ENCODE measurements at regions not wholly inside any gene's neighbourhood (a gene's known extent, or its start where the extent isn't known, plus 50 kb on each side); places are given as distances from the start of the nearest gene placed in this dataset.

DNA sequence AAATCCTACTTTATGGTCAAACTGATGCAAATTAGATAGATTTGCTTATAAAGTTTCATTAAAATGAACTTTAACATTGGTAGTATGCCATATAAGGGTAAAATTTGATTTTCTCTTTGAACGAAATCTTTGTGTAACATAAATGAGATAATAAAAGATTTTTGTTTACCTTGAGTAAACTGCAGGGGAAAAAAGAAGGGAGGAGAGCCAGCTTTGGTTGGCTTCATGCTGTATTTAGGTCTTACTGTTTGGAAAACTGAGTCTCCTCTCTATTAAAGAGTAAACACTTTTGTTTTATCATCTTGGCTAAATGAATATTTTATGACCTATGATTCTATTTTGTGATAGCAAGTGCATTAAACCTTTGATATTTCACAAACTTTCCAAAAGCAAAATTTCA lies 267.6 kb downstream of the IPO8 start:
- no peak for DNase-seq

DNA sequence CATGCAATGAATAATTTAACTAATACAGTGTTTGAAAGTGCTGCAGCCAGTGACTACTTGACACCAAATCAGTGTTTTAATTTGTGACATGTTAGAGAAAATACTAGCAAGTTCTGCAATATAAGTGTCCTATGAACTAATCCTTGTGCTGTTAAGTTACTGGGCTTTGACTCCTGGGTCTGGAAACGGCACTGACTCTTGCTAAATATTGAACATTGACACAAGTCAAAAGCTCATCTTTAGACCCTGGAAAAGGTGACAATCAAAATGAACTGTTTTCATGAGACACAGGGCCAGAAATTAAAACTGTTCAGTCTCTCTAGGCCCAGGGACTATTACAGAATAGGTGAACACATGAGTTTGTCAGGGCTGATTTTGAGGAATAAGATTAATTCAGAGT lies 268.1 kb downstream of the IPO8 start:
- DNase-seq, result no peak

DNA sequence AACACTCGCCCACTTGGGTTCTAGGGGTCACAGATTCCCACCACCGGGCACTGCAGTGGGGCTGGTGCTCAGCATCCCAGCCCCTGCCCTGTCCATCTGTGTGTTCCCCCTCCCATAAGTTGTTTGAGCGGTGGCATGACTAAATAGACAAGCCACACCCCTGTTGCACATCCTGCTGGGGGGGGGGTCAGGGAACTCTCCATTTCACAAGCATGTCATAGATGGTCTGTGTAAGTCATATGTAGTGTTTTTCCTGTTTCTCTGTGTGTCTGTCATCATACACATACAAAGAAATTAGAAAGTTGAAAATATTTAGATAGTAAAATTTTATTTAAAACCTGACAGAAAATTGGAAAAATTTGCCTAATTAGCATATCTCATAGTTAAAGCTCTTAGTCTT lies 270.2 kb downstream of the IPO8 start:
- DNase-seq, result no peak

- no peak for DNase-seq
These were observed 272.3 kb downstream of the IPO8 start for GRCh38 chr12:30423330-30423729.

DNA sequence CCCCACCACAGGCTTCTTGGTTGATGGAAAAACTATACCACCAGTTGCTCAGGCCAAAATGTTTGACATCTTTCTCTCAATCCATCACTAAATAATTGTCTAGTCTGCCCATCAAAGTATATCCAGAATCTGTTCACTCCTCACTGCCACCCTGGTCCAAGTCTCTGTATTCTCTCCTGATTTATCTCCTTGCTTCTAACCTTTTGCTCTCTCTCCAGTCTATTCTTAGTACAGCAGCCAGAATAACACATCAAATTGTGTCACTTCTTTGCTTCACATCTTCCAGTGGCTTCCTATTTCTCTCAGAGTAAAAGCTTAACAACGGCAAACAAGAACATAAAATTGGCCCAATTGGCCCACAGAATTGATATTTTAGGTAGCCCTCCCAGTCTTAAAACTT lies 272.8 kb downstream of the IPO8 start:
- DNase-seq, result no peak

DNA sequence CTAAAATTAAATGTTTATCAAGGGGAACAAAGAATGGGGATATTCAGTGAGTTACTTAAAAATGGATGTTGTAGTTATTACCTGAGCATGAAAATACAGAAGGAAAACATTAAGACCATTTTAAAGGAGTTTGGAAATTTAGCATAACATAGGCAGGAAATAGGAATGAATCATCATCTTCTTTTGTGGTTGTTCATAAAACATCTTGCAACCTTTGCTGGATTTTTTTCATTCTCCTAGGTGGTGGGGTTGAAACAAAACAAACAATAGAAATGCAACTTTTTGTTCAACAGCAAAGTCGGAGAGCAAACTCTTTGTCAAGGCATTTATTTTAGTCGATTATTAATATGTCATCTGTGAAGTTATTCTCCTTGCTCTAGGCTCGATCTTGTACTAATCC lies 275.1 kb downstream of the IPO8 start:
- no peak for DNase-seq

DNA sequence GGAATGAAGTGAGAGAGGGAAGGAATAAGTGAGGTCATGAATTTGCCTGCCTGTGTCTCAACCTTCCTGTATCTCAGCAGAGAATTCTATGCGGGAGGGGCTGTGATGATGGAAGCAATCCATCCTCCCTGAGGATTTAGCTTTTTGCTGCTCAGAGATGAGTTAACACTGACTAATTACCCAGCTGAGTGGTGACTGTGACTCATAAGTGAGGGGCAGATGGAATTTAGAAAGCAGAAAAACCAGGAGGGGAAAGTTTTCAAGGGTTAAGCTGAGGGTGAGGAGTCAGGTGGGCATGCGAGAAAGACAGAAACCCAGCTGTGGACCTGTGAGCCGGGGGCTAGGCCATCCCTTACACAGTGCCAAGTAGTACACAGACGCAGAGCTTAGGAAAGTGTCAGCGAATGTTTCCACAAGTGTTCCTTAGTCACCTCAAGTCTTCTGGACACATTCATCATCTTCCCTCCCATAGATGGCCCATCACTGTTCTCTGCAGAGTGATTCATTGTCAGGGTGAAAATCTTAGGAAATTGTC lies 277.9 kb downstream of the IPO8 start:
- DNase-seq, result no peak

- DNase-seq, result no peak
These were observed 279.0 kb downstream of the IPO8 start for GRCh38 chr12:30416631-30417030.

- no peak for DNase-seq
These were observed 279.9 kb downstream of the IPO8 start for GRCh38 chr12:30415777-30416176.

DNA sequence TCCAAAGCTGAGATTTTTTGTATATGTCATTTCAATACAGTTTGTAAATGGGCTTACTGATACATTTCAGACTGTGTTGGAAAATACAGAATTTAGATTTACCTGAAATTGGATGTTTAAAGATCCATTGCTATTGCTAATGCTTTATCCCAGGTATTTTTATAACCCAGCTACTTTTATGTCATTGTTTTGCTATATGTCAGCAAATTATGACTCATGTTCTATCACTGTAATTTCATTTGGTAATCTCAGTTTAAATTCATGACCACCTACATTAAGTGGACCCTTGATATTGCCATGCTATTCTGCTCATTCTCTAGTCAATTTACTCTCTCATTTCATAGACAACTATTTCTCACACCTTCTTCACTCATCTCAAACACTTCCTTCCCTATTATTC lies 281.2 kb downstream of the IPO8 start:
- DNase-seq, result no peak

GRCh38 chr12:30400349-30400748 lies 295.3 kb downstream of the IPO8 start:
- DNase-seq, result no peak

- DNase-seq, result no peak
These were observed 295.8 kb downstream of the IPO8 start for GRCh38 chr12:30399859-30400258.

DNA sequence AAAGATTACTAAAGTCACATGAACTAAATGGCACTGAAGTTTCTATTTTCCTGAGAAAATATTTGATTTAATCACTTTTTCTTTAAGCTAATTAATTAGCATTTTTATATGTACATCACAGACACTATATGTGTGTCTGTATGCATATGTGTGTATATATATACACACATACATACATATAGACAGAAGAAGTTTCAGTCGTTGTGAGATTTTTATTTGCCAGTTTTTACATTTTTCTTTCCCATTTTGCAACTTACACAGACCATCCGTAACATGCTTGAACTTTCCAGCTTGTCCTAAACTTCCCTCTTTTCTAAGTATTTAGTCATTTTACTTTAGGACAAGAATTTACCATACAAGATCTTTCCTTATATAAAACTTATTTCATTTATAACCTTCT lies 299.1 kb downstream of the IPO8 start:
- no peak for DNase-seq

DNA sequence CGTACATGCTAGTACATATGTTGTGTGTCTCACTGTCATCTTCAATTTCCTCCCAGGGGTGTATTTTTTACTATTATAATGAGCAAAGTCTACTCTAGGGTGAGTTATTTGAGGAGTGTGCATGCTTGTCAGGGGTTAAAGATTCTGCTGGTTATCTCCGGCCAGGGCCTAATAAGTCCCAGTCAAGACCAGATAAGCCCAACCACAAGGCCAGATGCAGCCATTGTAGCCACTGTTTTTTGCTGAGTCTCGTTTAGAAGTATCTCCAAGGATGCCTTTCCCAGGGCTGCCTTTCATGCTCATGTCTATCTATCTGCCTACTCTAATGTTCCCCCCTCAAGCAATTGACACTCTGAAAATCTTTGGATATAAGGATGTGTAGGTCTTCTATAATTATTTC lies 300.5 kb downstream of the IPO8 start:
- no peak for DNase-seq

DNA sequence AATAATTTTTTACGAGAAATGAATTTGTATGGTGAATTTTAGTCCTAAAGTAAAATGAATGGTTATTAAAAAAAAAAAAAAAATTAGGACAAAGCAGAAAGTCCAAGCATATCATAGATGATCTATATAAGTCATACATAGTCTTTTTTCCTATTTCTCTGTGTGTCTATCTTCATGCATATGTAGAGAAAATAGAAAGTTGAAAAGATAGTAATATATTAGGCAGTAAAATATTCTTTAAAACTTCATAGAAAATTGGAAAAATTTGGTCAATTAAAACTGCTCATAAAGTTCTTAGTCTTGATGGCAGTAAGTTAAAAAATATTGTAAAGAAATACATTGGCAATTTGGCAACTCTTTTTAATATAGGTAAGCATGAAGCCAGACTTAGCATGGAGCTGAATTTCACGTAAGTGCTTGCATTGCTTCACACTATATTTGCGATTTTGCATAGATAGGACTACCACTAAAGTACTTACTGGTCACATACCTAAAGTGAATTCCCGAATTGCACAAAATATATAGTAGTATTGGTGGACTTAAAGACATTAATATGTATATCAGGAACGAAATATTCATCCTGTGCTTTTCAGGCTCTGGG lies 303.8 kb downstream of the IPO8 start:
- no peak for DNase-seq

GRCh38 chr12:30385706-30386105 lies 310.0 kb downstream of the IPO8 start:
- no peak for DNase-seq

DNA sequence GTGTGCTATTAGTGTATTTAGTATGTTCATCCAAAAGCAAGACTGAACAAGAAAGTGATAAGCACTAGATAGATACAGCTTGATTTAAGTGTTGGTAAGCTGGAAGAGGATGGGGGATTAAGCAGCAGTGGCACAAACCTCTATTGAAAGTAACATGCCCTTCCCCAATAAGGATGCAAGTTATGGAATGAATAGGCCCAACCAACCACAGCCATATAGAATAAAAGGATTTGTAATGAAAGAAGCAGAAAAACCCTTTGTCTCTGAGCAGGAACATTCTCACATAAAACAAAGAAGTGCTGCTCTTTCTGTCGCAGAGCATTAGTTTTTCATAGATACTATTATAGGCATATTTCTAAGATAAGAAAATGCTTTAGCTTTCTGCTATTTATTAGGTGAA lies 310.7 kb downstream of the IPO8 start:
- DNase-seq, result no peak

GRCh38 chr12:30378307-30378706 lies 317.4 kb downstream of the IPO8 start:
- no peak for DNase-seq

GRCh38 chr12:30364822-30365221 lies 330.8 kb downstream of the IPO8 start:
- no peak for DNase-seq

DNA sequence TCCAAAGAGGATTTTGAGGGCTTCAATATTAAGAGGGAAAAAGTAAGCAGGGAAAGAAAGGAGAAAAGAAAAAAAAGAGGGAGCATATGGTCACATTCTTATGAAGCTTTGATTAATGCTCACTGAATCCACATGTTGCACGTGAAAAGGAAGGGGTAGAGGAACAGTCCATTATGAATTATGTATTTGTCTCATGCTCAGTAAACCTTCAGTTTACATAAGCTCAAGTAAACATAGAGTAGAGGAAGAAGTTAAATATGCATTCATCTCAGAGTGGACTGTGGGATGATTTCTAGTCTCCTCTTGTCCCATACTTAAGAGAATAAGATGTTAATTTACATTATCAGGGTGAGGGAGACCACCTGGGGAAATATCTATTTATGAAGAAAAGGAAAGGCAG lies 334.5 kb downstream of the IPO8 start:
- DNase-seq, result no peak

DNA sequence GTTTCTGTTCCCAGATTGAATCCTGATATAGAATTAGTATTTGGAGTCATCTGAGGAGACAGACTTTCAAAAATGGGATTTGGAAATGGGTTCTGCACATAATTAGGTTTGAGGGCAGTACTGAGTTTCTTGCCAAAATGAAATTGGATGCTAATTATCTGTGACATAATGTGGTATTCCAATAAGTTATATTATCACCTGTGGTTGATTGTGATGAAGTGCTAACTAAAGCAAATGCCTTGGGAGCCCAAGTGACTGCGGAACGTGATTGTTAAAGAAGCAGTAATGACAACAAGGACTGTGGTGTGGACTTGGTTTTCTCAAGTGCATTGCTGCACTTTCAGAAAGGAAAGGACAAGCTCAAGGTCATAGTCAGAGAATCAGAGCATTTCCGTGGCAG lies 337.0 kb downstream of the IPO8 start:
- DNase-seq, result no peak

DNA sequence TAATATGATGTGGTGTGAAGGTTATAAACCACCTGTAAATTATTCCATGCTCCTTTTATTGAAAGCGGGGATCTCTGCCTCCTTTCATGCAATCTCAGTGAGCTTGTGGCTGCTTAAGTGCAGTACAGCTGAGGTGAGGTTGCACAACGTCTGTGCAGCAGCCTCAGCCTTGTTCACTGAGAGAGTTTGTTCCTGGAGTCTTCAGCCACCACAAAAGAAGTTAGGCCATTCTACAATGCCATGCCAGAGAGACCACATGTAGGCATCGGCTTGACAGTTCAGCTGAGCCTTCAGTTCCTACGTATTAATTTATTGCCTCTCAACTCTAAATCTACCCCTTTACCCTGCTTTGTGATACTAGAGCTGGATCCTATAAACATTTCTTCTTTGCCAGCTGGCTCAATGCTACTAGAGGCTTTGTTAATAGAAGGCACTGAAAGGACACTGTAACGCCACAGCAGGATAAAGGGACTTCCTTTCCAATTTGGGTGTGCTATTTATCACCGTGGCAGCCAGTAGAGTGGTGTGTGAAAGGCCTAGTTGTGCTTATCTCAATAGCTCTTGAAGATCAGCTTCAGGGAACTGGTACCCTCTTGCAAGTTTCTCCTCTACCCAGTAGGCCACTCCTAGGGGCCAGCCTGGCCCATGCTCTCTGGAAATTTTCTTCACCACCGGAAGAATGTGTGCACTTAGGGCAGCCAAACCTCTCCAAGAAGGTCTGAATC lies 337.7 kb downstream of the IPO8 start:
- DNase-seq, result no peak

DNA sequence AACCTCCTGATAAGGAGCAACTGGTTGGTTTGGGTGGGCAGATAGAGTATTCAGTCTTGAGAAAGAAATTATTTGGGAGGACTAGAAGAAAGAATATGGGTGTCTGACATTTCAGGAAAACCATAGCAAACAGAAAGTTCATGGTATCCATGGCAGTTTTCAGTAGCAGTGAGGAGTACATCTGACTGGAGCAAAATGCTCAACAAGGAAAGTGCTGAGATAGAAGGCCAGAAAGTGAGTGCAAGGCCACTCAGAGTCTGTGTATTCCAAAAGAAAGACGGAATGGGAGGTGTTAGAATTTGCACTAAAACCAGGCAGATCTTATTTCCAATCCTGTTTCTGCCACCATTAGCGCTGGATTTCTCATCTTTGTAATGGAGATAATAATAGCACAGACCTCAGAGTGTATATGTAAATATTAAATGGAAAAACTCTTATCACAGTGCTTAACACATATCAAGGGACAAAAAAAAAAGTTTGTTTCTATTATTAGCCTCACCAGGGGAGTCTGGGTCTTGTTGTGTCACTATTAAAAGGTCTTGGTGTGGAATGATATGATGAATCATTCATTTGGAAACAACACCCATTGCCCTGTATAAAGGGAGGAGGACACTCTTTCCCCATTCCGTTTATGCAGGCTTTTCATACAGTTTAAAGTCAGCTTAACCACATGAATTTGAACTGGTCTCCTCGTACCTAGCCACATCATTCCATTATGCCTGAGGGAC lies 349.8 kb downstream of the IPO8 start:
- no peak for DNase-seq

DNA sequence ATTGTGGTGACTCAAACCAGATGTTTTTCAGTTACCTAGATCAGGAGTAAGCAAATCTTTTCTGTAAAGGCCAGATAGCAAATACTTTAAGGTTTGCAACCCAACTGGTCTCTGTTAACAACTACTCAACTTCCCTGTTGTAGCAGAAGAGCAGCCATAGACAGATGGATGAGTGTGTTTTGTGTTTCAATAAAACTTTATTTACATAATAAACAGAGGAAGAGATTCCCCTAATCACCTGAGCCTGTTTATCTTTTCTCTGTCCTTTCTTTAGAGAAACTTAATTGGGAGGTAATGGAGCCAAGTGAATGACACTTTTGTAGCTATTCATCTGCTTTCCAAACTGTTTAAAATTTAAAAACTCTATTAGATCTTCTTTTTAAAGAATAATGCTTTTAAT lies 365.1 kb downstream of the IPO8 start:
- DNase-seq, result no peak
